Tibial artery (tissue), 4 donors: ENCODE measurements at regions not wholly inside any gene's neighbourhood (a gene's known extent, or its start where the extent isn't known, plus 50 kb on each side); places are given as distances from the start of the nearest gene placed in this dataset.

Experiments used
- DNase-seq, 2 donors: peaks; one replicate each; pipeline ENCODE4 v3.0.0-alpha.2; 2019
- H3K27ac ChIP-seq, 2 donors: fragments of 200-600 bp; sonication (generic) in 1 of 2; 1 replicate in 1 of 2; 2 replicates in 1 of 2; pipeline ENCODE4 v1.5.1; 2018 to 2019; ENCODE audit warnings: mild to moderate bottlenecking in 1 of 2
- H3K27me3 ChIP-seq, 2 donors: fragments of 200-600 bp; sonication (generic) in 1 of 2; one replicate each; pipeline versions ENCODE4 v1.5.1 to v1.6.0; 2016 to 2019
- H3K36me3 ChIP-seq, 3 donors: fragments of 200-600 bp; sonication (generic) in 2 of 3; one replicate each; pipeline ENCODE4 v1.5.1; 2016 to 2019; ENCODE audit warnings: mild to moderate bottlenecking in 2 of 3
- H3K4me1 ChIP-seq, 4 donors: fragments of 200-600 bp; sonication (generic) in 2 of 4; 1 replicate in 3 of 4; 2 replicates in 1 of 4; pipeline ENCODE4 v1.5.1; 2016 to 2019
- H3K4me3 ChIP-seq, 2 donors: fragments of 200-600 bp; sonication (generic) in 1 of 2; 1 replicate in 1 of 2; 2 replicates in 1 of 2; pipeline ENCODE4 v1.5.1; 2018 to 2019; ENCODE audit warnings: mild to moderate bottlenecking in 2 of 2
- H3K9me3 ChIP-seq, 3 donors: fragments of 200-600 bp; sonication (generic) in 1 of 3; one replicate each; pipeline ENCODE4 v1.5.1; 2016 to 2019
- CTCF ChIP-seq, 2 experiments: fragments of 200-600 bp in 1 of 2; fragments of 450-650 bp in 1 of 2; IDR thresholded peaks; one replicate each; pipeline ENCODE4 v1.5.1; 2017 to 2019; ENCODE audit warnings: antibody characterized with exemption in 2 of 2, mild to moderate bottlenecking in 1 of 2, moderate library complexity in 1 of 2
- intact Hi-C: fragments of 100-400 bp; cut with DNase I; formaldehyde crosslinking; loops from one replicate; pipeline ENCODE4 v1.15.0; 2023; ENCODE audit warnings: low total_unique reads

DNA sequence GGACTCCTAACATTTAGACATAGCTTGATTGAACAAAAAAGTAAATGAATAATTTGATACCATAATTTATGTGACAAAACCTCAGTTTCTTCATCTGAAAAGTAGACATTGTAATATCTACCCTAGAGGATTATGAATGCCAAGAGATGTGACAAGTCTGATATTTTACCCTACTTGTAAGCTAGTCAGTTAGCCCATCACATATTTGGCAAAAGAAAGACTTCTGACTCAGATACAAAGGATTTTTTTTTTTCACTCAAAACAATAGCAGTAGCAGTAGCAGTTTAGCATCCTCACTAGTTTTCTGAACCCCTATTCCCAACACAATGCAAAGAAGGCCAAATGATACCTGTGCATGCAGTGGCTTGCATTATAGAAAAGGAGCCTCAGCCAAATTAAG lies 377.3 kb upstream of the E2F7 start:
- no peaks in the 10 kb centered on the region for H3K36me3 ChIP-seq
- TF ChIP-seq CTCF (IDR thresholded peaks at IDR 0.05), result no peak
- H3K9me3 ChIP-seq, result peaks cover 0 to under 1% (median 0%) of the 10 kb centered on the region in 3 donors
- no peak overlapping the region for H3K27ac ChIP-seq
- H3K4me1 ChIP-seq, result no peaks in the 10 kb centered on the region
- no peak overlapping the region for H3K4me3 ChIP-seq
- no peaks in the 10 kb centered on the region for H3K27me3 ChIP-seq
- intact Hi-C loops, result no loop called here
- no peak for DNase-seq

DNA sequence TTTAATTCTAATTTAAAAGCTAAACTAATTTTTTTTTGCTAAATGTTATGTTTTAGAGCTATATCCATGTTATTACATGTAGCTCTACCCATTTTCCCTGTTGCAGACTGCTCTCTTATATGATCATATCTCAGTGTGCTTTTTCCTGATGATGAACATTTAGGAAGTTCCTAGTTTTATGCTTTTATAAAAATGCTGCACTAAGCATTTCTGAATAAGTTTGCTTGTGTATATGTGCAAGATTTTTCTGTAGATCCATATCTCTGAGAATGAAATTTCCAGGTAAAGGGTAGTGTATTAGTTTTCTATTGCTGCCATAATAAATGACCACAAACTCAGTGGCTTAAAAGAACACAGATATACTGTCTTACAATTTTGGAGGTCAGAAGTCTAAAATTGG lies 374.4 kb upstream of the E2F7 start:
- intact Hi-C loops, result no loop called here
- H3K36me3 ChIP-seq, result no peaks in the 10 kb centered on the region
- H3K9me3 ChIP-seq, result no peaks in the 10 kb centered on the region
- H3K4me1 ChIP-seq, result no peaks in the 10 kb centered on the region
- no peaks in the 10 kb centered on the region for H3K27me3 ChIP-seq
- no peak overlapping the region for H3K4me3 ChIP-seq
- H3K27ac ChIP-seq, result no peak overlapping the region
- no peak for DNase-seq
- TF ChIP-seq CTCF (IDR thresholded peaks at IDR 0.05), result no peak

DNA sequence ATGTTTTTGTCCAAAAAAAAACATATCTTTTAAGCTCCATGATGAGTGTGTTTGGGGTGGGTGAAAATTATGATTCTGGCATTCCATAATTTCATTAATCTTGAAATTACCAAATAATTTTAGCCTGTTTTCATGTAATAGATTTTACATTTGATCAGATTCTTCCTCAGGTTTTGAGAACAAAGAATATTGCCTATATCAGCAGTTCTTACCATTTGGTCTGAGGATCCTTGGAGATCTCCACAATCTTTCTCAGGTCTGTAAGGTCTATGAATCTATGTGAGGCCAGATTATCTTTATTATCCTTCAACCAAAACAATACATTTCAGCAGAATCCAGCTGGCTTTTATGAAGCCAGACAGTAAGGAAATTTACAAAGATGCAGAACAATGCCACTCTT lies 373.3 kb upstream of the E2F7 start:
- H3K27me3 ChIP-seq, result no peaks in the 10 kb centered on the region
- H3K4me1 ChIP-seq, result no peaks in the 10 kb centered on the region
- intact Hi-C loops, result no loop called here
- no peak for TF ChIP-seq CTCF (IDR thresholded peaks at IDR 0.05)
- no peak for DNase-seq
- H3K9me3 ChIP-seq, result no peaks in the 10 kb centered on the region
- no peak overlapping the region for H3K27ac ChIP-seq
- no peak overlapping the region for H3K4me3 ChIP-seq
- H3K36me3 ChIP-seq, result no peaks in the 10 kb centered on the region

GRCh38 chr12:77437206-77437605 lies 371.8 kb upstream of the E2F7 start:
- Histone ChIP-seq H3K4me1 (no peaks in the 10 kb centered on the region), H3K36me3 (no peaks in the 10 kb centered on the region), H3K27ac (no peak overlapping the region), H3K4me3 (no peak overlapping the region), H3K9me3 (no peaks in the 10 kb centered on the region), H3K27me3 (no peaks in the 10 kb centered on the region)
- intact Hi-C loops, result no loop called here
- no peak for TF ChIP-seq CTCF (IDR thresholded peaks at IDR 0.05)
- no peak for DNase-seq

DNA sequence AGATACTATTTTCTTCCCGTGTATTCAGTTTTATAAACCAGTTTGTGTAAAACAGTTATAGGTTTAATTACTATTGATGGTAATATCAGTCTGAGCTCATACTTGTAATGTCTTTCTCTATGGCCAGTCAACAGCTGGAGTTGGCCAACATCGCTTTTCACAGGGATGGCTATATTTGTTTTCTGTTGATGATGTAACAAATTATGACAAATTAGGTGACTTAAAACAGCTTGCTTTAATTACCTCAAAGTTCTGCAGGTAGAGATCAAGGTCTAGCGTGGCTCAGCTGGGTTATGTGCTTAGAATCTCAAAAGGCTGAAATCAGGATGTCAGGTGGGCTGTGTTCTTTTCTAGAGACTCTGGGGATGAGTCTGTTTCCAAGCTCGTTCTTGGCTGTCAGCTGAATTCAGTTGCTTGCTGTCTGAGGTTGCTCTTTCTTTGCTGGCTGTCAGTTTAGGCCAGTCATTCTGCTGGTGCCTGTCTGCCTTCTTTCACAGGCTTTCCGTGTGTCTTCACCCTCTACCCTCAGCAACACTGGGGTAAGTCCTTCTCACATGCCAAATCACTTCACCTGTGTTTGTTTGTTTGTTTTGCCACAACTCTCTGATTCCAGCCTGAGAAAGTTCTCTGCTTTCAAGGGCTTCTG lies 370.2 kb upstream of the E2F7 start:
- H3K4me3 ChIP-seq, result no peak overlapping the region
- H3K9me3 ChIP-seq, result no peaks in the 10 kb centered on the region
- DNase-seq, result no peak
- no peak for TF ChIP-seq CTCF (IDR thresholded peaks at IDR 0.05)
- H3K27me3 ChIP-seq, result no peaks in the 10 kb centered on the region
- H3K36me3 ChIP-seq, result no peaks in the 10 kb centered on the region
- no peaks in the 10 kb centered on the region for H3K4me1 ChIP-seq
- H3K27ac ChIP-seq, result no peak overlapping the region
- intact Hi-C loops, result no loop called here

DNA sequence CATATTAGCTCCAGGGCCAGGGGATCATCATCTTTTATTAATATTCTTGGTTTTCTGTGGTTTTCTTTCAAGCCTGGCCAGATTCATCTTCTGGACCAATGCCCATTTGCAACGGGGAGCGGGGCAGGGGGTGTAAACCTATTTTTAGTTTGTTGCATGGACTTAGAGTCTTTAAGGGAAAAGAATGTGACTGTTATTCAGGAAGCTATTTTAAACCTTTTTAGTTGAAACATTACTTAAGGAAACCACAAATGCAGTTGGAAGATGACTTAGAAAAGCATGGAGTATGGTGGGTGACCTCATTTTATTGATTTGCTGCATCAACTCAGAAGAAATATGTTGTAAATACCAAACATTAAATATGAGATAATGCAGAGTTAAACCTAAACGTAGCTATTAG lies 368.4 kb upstream of the E2F7 start:
- intact Hi-C loops, result no loop called here
- Histone ChIP-seq H3K27me3 (no peaks in the 10 kb centered on the region), H3K9me3 (no peaks in the 10 kb centered on the region), H3K4me1 (no peaks in the 10 kb centered on the region), H3K4me3 (no peak overlapping the region), H3K36me3 (no peaks in the 10 kb centered on the region), H3K27ac (no peak overlapping the region)
- TF ChIP-seq CTCF (IDR thresholded peaks at IDR 0.05), result no peak
- DNase-seq, result no peak
